ENCODE measurements at regions not wholly inside any gene's neighbourhood (a gene's known extent, or its start where the extent isn't known, plus 50 kb on each side); places are given as distances from the start of the nearest gene placed in this dataset.

- TF ChIP-seq EZH2 (optimal IDR thresholded peaks at IDR 0.05; ENCODE audit: low read depth, low read length) (no peak), CTCF (IDR thresholded peaks at IDR 0.05; ENCODE audit: low read length) (peak; percentile 46)
These were observed 66.9 kb upstream of the ZNG1B start for GRCh38 chr2:113370478-113371091.

All from MM.1S (cell line).